ENCODE measurements at regions not wholly inside any gene's neighbourhood (a gene's known extent, or its start where the extent isn't known, plus 50 kb on each side); places are given as distances from the start of the nearest gene placed in this dataset.
"Not testable (repeated sequence)": the region's sequence is repeated elsewhere in the genome, so short reads cannot be mapped to it uniquely, and the experiment has no call there.

DNA sequence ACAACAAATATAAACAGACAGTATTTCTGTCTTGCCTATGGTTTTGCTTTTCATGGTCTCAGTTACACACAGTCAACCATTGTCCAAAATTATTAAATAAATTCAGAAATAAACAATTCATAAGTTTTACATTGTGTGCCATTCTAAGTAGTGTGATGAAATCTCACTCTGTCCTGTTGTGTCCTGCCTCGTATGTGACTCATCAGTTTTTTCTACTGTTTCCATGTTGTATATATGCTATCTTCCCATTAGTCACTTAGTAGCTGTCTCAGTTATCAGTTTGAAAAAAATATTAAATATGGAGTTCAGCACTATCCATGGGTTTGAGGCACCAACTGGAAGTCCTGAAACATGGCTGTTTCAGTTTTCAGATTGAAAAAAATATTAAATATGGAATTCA, 282.4 kb upstream of the GRM7 start:
- no peak for DNase-seq (ENCODE audit: low spot score)

DNA sequence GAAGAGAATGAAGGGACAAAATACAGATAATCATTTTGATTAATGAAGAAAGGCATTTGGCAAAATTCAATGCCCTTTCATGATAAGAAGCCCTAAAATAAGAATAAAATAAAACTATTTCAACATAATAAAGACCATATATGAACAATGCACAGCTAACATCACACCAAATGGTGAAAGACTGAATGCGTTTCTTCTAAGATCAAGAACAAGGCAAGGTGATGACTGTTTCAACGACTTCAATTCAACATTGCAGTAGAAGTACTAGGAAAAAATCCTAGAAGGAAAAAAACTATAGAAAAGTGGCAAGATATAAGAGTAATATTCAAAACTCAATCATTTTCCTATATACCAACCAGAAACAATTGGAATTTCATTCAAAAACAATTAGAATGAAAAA, 280.1 kb upstream of the GRM7 start:
- DNase-seq (ENCODE audit: low spot score) = no peak

DNA sequence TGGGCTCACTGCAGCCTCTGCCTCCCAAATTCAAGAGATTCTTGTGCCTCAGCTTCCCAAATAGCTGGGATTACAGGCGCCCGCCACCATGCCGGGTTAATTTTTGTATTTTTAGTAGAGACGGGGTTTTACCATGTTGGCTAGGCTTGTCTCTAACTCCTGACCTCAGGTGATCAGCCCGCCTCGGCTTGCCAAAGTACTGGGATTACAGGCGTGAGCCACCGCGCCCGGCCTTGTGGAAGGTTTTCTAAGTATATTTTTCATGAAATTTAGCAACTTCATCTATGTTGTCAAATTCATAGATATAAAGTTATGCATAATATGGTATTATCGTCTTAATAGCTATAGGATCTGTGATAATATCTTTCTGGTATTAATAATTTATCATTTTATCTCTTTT, 275.6 kb upstream of the GRM7 start:
- DNase-seq (ENCODE audit: low spot score) = no peak

DNA sequence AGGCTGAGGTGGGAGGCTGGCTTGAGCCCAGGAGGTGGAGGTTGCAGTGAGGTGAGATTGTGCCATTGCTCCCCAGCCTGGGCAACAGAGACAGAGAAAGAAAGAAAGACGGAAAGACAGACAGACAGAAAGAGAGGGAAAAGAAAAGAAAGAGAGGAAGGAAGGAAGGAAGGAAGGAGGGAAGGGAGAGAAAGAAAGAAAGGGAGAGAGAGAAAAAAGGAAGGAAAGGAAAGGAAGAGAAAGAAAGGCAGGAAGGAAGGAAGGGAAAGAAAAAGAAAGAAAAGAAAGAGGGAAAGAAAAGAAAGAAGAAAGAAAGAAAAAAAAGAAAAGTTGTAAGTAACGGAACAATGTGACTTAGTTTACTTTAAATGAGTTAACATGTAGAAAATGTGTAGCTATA, 260.7 kb upstream of the GRM7 start:
- no peak for DNase-seq (ENCODE audit: low spot score)

DNA sequence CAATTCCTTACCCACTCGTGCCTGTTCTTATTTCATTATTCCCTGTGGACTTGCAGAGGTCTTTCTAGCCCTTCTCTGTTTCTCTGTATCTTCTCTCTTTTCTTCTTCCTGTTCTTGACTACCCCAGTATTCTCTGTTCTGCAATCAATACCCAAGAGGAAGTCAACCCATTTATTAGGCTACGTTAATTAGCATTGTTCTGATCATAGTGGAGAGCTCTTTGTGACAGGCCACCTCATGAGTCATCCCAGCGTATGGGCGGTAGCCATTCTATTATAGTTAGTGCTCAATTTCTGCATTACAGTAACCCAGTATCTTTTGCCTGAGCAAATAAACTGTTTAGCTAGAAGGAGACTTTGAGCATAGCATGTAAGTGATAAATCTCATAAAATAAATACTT, 259.5 kb upstream of the GRM7 start:
- DNase-seq (ENCODE audit: low spot score) = no peak

DNA sequence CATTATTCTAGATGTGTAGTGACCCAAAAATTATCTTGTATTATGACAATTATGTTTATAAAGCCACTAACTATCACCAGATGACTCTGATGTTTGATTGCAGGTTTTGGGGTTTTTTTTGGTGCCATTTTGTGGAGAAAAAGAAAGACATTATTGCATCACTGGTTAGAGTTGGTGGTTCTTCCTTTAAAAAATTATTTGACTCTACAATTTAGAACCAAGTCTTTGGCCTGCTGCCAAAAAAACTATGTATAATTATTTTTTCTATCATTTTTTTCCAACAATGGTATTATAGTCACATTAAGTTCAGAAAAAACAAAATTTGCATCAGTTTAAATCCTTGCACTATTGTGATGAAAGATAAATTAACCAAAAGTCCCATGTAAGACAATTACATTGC, 258.6 kb upstream of the GRM7 start:
- no peak for DNase-seq (ENCODE audit: low spot score)

DNA sequence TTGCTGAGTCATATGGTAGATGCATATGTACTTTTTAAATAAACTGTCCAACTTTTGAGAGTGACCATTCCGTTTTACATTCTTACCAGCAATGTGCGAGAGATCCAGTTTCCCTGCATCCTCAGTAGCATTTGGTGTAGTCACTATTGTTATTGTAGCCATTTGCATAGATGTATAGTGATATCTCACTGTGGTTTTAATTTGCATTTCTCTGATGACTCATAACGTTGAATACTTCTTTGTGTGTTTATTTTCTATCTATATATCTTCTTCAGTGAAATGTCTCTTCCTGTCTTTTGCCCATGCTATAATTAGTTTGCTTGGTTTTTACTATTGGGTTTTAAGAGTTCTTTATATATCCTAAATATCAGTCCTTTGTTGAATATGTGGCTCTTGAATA, 255.7 kb upstream of the GRM7 start:
- DNase-seq (ENCODE audit: low spot score) = no peak

DNA sequence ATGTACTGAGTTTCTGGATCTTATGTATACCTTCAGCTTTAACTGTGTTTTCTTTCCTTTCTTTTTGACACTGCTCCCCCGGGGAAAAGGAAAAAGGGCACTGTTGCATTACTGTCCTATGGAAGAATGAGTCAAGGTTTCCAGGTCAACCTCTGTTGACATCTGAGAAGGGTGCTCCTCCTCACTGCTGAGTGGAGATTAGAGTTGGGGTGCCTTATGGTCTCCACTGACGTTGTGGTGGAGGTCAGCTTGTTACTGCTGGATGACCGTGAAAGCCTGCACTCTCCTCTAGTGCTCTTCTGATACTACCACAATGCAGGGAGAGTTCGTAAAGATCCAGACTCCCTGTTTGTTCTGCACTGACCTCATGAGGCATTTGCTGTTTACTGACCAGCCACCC, 252.1 kb upstream of the GRM7 start:
- DNase-seq (ENCODE audit: low spot score) = no peak

DNA sequence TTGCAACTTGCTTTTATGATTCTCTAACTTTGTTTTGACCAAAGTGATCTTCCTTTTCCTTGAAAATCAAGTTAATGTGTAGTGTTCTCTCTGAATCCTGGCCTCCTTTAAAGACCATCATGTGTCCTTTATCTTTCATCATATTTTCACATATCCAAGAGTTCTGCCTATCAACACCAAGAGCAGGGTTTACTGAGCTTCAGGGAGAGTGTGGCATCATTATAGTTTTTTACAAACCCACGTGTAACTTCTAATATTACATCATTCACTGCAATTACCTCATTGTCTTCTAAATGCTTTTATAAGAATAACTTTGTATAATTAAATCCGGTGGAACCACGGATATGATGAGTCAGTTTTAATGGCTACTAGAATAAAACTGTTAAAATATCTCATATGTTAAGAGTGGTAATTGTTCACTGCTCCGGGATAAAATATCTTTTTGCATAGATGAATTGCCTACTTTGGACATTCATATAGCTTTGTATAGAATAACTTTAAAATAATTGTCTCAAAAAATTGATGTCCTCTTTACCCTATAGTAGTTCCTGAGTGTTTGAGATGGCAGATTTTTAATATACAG, 248.8 kb upstream of the GRM7 start:
- no peak for DNase-seq (ENCODE audit: low spot score)

DNA sequence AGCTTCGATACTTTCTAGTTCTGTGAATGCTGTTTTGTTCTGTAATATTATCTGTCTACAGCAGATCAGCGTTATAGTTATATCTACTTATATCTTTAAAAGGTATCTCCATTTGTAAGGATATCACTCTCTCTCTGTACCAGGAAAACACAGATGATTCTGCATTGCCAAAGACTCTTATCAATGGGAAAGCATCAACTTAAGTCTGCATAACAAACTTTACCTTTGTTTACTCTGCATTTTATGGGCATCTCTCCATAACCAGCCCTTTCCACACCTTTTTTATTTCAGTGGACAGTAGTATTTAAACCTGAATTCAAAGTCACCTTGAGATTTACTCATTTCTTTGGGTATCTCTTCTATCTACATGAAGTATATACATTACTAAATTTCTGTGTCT, 238.7 kb upstream of the GRM7 start:
- DNase-seq (ENCODE audit: low spot score) = no peak

DNA sequence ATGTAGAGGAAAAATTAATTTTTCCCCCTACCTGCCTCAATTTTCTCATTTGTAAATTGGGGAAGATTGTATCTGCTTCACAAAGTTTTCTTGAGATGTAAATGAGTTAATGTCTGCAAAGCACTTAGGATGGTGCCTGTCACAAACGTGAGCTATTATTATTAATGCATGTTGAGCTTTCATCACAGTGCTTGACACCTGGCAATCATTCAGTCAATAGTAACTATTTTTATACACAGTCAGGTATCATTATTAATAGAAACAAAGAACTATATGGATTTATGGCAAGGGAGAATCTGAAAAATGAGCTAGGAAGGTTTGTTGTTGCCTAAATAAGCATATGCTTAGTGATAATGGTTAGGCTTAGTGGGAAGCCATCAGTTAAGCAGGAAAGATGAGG, 238.2 kb upstream of the GRM7 start:
- no peak for DNase-seq (ENCODE audit: low spot score)

DNA sequence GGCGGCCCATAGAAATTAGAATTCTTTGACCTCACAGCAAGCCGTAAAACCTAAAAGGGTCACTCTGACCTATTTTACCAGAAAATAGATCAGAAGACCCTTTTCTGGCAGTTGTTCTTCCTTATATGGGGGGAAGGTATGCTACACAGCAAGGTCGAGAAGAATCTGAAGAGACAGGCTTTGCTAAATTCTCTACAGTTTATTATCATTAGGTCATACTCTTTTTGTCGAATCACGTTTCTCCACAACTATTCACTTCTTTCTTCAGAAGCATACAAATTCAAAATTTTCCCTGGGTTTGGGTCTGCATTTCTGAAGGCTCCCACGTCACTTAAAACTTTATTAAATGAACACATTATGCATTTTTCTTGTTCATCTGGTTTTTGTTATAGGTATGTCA, 229.5 kb upstream of the GRM7 start:
- DNase-seq (ENCODE audit: low spot score) = no peak

DNA sequence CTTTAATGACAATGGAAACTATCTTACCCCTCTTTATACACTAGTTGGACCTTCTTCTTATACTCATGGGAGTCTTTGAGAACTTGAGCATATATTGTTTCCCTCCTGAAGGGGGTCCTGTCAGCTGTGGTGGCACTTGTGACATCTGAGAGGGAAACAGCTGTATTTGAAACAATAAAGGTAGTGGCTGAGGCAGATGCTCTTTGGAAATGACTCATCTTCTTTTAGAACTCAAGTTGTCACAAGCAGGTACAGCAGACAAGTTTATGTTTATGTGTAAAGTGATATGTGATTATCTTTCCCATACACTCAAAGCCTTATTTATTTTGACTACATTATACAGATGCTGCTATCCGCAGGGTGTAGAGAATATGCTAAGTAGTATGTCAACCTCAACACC, 220.0 kb upstream of the GRM7 start:
- no peak for DNase-seq (ENCODE audit: low spot score)

DNA sequence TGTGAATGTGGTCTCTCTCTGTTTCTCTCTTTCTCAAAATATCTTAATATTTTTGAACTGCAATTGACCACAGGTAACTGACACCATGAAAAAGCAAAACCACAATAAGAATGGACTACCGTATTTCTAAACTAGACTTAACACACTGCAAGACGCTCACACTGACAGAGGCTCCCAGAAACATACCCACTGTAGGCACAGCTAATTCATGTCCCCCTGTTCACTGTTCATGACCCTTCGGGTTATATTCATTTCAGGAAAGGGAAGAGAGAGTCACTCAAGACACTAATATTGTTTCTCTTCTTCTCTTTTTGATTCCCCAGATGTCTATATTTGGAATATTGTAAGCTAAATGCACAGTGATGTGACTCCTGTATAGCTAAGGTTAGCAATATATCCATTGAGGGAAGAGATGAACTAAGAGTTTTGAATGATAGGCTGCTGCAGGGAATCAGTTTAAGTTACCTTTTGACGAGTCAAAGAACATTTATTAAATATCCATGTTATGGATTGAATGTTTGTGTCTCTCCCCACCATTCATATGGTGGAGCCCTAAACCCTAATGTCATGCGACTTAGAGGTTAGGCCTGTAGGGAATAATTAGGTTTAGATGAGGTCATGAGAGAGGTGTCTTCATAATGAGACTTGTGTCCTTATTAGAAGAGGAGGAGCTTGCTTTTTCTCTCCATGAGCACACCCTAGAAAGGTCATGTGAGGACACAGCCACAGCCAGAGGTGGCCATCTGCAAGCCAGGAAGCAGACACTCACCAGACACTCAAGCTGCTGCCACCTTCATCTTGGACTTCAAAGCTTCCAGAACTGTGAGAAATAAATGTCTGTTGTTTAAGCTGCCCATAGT, 216.6 kb upstream of the GRM7 start:
- DNase-seq (ENCODE audit: low spot score) = no peak

DNA sequence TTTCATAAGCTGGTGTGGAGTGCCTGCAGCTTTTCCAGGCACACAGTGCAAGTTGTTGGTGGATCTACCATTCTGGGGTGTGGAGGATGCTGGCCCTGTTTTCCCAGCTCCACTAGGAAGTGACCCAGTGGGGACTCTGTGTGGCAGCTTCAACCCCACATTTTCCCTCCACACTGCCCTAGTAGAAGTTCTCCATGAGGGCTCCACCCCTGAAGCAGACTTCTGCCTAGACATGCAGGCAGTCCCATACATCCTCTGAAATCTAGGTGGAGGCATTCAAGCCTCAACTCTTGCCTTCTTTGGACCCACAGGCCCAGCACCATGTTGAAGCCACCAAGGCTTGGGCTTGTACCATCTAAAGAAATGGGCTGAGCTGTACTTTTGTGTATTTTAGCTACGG, 206.2 kb upstream of the GRM7 start:
- DNase-seq (ENCODE audit: low spot score) = no peak

DNA sequence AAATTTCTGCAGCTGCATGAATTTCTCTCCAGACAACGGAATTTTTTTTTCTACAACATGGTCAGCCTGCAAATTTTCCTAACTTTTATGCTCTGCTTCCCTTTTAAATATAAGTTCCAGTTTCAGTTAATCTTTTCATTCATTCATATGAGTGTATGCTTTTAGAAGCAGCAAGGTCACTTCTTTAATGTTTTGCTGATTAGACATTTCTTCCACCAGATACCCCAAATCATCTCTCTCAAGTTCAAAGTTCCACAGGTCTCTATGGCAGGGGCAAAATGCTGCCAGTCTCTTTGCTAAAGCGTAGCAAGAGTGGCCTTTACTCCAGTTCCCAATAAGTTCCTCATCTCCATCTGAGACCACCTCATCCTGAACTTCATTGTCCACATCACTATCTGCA, 205.6 kb upstream of the GRM7 start:
- no peak for DNase-seq (ENCODE audit: low spot score)

DNA sequence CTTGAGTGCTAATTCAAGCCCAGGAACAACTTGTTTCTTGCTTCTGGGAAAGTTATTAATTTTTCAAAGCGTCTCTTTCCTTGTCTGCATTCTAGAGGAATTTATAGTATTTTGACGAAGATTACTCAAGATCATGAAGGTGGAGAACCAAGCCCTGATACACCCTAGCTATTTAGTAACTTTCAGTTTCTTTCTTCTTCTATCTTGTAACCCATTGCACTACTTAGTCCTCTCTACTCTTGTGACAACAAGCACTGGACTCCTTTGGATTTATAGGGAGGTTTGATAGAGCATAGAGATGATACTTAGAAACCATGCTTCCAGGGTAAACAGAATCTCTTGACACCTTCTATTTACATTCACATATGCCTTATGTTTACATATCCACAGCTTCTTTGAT, 203.3 kb upstream of the GRM7 start:
- no peak for DNase-seq (ENCODE audit: low spot score)

DNA sequence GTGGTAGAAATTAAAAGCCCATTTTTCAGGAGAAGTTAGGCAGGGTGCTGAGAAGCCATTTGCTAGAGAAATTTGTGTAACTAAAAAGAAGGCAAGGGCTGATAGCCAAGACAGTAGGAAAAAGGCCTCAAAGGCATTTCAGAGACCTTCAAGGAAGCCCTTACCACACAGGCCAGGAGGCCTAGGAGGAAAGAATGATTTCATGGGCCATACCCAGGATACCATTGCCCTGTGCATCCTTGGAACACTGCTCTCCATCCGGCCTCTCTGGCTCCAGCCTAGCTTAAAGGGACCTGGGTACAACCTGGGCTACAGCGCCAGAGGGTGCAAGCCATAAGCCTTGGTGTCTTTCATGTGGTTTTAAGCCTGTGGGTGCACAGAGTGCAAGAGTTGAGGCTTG, 193.6 kb upstream of the GRM7 start:
- no peak for DNase-seq (ENCODE audit: low spot score)

DNA sequence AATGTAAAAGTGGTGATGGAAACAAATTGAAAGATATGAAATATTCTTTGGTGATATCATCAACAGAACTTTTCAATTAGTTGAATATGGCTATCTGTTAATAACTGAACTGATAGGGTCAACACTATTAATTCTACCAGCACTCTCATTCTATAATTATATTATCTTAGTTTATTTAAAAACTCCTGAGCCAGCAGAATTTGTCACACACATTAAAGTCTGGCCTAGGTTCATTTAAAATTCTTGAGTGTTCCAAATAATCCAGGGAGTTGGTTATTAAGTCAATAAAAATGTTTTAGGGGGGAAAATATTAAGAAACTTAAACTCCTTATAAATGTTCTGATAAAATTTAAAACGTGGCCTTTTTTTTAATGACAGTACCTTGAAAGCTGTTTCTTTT, 189.6 kb upstream of the GRM7 start:
- no peak for DNase-seq (ENCODE audit: low spot score)

DNA sequence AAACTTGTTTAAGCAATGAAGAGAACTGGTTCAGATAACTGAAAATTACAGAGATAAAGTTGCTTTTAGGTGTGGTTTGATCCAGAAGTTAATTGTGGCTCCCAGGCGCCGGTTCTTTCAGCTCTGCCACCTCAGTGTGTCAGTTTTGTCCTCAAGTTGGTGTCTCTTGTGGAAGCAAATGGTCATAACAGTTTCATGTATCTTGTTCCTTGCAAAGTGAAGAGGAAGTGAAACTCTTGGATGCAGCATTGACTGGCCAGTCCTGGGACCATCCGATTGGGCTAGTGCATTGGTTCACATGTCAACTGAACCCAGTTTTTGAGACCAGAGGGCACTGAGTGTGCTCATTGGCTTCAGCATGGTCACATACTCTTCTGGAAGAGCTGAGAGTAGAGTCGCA, 181.4 kb upstream of the GRM7 start:
- DNase-seq (ENCODE audit: low spot score) = no peak

DNA sequence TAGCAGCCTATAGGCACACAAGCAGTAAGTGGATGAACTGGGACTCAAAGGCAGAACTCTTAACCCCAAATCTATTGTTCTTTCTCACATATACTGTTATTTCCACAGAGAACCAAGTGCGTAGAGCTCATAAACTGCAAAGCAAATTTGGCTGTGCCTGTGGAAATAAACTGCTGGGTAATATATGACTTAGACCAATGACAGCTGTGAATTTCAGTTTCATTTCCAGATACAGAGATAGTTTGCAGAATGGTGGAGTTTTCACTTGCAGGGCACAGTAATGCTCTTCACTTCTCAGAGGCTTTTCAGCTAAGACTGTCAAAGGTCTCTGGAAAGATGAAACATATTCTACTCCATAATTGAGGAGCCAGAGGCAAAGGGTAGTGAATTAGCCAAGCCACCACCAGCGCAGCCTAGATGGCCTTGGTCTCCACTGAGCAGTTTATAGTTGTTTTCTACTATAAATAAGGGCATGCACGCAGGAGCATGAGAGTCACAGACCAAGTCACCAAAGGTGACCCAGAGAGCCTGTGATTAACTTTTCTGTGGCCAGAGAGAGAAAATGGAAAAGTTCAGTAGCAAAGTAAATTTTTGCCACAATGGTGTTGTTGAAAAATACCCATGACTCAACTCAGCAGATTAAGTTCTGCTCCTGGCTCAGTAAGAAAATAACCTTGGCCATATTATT, 180.7 kb upstream of the GRM7 start:
- no peak for DNase-seq (ENCODE audit: low spot score)

DNA sequence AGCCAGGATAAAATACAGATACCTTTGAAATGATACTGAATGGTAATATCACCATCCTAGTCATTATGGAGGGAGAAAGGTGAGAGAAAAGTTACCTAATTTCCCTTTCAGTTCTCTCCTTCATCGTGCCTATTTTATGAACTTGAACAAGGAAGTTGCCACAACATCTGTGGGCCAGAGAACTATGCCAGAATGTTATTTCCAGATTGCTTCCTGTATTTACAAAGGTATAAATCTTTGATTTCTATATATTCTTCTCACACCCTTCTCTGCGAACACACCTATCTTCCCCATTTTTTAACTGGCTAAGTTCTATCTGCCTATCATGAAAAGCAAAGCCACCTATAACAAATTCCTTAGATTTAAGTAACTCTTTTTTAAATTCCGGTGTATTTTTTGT, 163.6 kb upstream of the GRM7 start:
- DNase-seq (ENCODE audit: low spot score) = no peak

DNA sequence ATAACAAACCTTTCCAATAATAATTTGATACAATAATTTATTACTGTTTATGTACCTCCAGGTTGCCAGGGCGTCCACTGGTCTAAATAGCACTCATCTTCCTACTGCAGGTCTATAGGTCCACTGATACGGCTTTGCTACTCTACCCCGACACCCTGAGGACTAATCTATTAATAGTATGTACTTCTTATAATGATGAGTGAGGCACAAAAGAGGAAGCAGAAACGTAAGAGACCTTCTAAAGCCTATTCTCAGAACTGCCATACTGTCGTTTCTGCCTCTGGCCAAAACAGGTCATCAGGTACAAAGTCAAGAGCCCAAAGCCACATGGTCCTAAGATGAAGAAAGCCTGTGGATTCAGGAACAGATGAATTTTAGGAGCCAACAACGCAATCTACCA, 163.2 kb upstream of the GRM7 start:
- no peak for DNase-seq (ENCODE audit: low spot score)

DNA sequence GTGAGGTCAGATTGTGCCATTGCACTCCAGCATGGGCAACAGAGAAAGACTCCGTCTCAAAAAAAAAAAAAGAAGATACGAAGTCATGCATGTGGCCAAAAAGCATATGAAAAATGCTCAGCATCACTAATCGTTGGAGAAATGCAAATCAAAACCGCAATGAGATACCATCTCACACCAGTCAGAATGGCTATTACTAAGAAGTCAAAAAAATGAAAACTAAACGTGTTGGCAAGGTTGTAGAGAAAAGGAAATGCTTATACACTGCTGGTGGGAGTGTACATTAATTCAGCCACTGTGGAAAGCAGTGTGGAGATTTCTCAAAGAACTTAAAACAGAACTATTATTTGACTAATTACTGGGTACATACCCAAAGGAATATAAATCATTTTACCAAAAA, 156.1 kb upstream of the GRM7 start:
- DNase-seq (ENCODE audit: low spot score) = not testable (repeated sequence)
